ENCODE measurements at regions not wholly inside any gene's neighbourhood (a gene's known extent, or its start where the extent isn't known, plus 50 kb on each side); places are given as distances from the start of the nearest gene placed in this dataset.
A peak's percentile ranks its signal among the peaks of the same experiment; 100 is the strongest.

DNA sequence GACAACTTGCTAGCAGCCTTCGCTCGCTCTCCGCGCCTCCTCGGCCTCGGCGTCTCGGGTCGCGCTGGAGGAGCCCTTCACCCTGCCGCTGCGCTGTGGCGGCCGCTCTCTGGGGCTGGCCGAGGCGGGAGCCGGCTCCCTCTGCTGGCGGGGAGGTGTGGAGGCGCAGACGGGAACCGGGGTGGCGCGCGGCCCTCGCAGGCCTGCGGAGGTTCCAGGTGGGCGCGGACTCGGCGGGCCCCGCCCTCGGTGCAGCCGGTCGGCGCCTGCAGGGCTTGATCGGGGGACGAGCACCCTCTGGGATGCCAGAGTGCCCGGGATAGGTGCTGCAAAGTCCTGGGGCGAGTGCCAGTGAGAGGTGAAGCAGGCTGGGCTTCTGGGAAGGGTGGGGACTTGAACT is 989.9 kb downstream of the ROBO2 start:
- WGBS: 97% methylated on average over 39 of the region's 39 CpGs
- H3K14ac ChIP-seq (ENCODE audit: low read length in 2 of 2): no peak overlapping the region
- no peak overlapping the region for H2BK120ac ChIP-seq (ENCODE audit: low read depth, low read length)
- H3K9ac ChIP-seq (ENCODE audit: low read length): no peak overlapping the region
- no peaks in the 10 kb centered on the region for H3K9me3 ChIP-seq (ENCODE audit: control insufficient read depth, low read length)
- H3K4me1 ChIP-seq (ENCODE audit: control insufficient read depth, insufficient read depth, low read depth, low read length): no peaks in the 10 kb centered on the region
- H2BK5ac ChIP-seq (ENCODE audit: low read depth, low read length, poor library complexity, severe bottlenecking): no peak overlapping the region
- H4K8ac ChIP-seq (ENCODE audit: low read length): no peak overlapping the region
- H3K27me3 ChIP-seq (ENCODE audit: control insufficient read depth in 1 of 2, insufficient read depth in 1 of 2, low read length in 2 of 2): no peaks in the 10 kb centered on the region
- H4K91ac ChIP-seq (ENCODE audit: low read length): no peak overlapping the region
- no peak overlapping the region for H2AFZ ChIP-seq (ENCODE audit: low read depth, low read length)
- no peak overlapping the region for H3K27ac ChIP-seq (ENCODE audit: low read length, poor library complexity, severe bottlenecking)
- no peak overlapping the region for H3K4me2 ChIP-seq (ENCODE audit: low read length, poor library complexity, severe bottlenecking)
- no peaks in the 10 kb centered on the region for H3K79me1 ChIP-seq (replicated peaks; ENCODE audit: low read length, poor library complexity, severe bottlenecking)
- no peak for DNase-seq
- no peak overlapping the region for H3K23ac ChIP-seq (ENCODE audit: low read length in 2 of 2)
- H3K4ac ChIP-seq (ENCODE audit: low read depth in 1 of 2, low read length in 2 of 2): no peak overlapping the region
- no peak overlapping the region for H3K18ac ChIP-seq (ENCODE audit: low read depth in 1 of 2, low read length in 2 of 2)
- no peak overlapping the region for H3K4me3 ChIP-seq (ENCODE audit: insufficient read depth in 1 of 2, low read depth in 1 of 2, low read length in 2 of 2)
- H2BK15ac ChIP-seq (ENCODE audit: low read depth, poor library complexity, severe bottlenecking): no peak overlapping the region
- H2BK12ac ChIP-seq (ENCODE audit: low read length in 2 of 2): no peak overlapping the region
- H3K36me3 ChIP-seq (ENCODE audit: control insufficient read depth in 1 of 2, insufficient read depth in 2 of 2, low read depth in 1 of 2, low read length in 2 of 2): peaks cover 0 to 4% of the 10 kb centered on the region in 2 experiments
- H2AK5ac ChIP-seq (ENCODE audit: low read length, severe bottlenecking): no peak overlapping the region

DNA sequence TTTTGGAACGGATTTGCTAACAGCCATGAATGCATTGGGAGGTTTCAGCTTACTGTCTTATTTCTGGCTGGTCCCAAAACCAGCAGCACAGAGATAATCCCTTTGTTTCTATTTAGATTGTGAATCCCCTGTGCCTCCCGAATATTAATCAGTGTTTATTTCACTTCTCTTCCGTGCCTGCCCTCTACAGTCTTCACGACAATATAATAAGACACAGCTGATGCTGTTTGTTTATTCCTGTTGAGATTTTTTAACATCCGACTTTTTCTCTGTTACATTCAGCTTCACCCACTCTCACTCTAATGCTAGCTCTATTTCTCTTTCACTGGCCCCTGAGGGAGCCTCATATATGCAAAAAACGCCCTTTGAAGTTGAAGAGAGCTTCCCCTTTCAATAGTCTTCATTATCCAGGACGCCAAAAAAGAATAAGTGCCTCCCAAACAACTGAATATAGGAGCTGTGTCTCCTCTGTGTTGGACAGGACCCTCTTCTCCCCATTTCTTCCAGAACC is 995.3 kb downstream of the ROBO2 start:
- Histone ChIP-seq H3K27me3 (ENCODE audit: control insufficient read depth in 1 of 2, insufficient read depth in 1 of 2, low read length in 2 of 2) (peaks cover 0 to 7% of the 10 kb centered on the region in 2 experiments), H3K14ac (ENCODE audit: low read length in 2 of 2) (no peak overlapping the region), H3K36me3 (ENCODE audit: control insufficient read depth in 1 of 2, insufficient read depth in 2 of 2, low read depth in 1 of 2, low read length in 2 of 2) (no peaks in the 10 kb centered on the region), H3K9ac (ENCODE audit: low read length) (no peak overlapping the region), H4K8ac (ENCODE audit: low read length) (no peak overlapping the region), H2BK120ac (ENCODE audit: low read depth, low read length) (no peak overlapping the region), H3K79me1 (replicated peaks; ENCODE audit: low read length, poor library complexity, severe bottlenecking) (no peaks in the 10 kb centered on the region), H3K18ac (ENCODE audit: low read depth in 1 of 2, low read length in 2 of 2) (no peak overlapping the region), H3K4me2 (ENCODE audit: low read length, poor library complexity, severe bottlenecking) (no peak overlapping the region), H3K4ac (ENCODE audit: low read depth in 1 of 2, low read length in 2 of 2) (no peak overlapping the region), H2BK12ac (ENCODE audit: low read length in 2 of 2) (no peak overlapping the region), H3K4me3 (ENCODE audit: insufficient read depth in 1 of 2, low read depth in 1 of 2, low read length in 2 of 2) (no peak overlapping the region), H2AK5ac (ENCODE audit: low read length, severe bottlenecking) (no peak overlapping the region), H4K91ac (ENCODE audit: low read length) (no peak overlapping the region), H2BK5ac (ENCODE audit: low read depth, low read length, poor library complexity, severe bottlenecking) (no peak overlapping the region), H3K4me1 (ENCODE audit: control insufficient read depth, insufficient read depth, low read depth, low read length) (no peaks in the 10 kb centered on the region), H3K23ac (ENCODE audit: low read length in 2 of 2) (no peak overlapping the region), H3K9me3 (ENCODE audit: control insufficient read depth, low read length) (no peaks in the 10 kb centered on the region), H2BK15ac (ENCODE audit: low read depth, poor library complexity, severe bottlenecking) (no peak overlapping the region), H2AFZ (ENCODE audit: low read depth, low read length) (no peak overlapping the region), H3K27ac (ENCODE audit: low read length, poor library complexity, severe bottlenecking) (no peak overlapping the region)
- 24% methylated on average over 6 of the region's 7 CpGs for WGBS
- peak; percentile 15 for DNase-seq

DNA sequence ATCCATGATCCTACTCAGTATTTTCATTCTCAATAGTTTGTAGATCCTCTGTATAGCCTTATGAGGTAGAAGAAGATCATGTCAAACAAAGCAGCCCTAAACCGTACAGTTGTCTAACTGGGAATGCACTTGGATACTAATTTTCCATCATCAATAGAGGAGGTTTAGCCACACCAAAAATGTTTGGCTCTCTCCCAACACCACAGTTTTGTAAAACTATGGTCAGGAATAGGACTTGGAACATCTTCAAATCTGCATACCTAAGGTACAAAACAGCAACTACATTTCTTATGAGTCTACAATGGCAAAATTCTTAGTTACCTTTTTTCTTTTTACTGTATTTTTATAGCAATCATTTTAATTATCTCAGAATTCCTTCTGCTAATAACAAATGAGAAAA is 1001.6 kb downstream of the ROBO2 start:
- no peak overlapping the region for H2BK15ac ChIP-seq (ENCODE audit: low read depth, poor library complexity, severe bottlenecking)

DNA sequence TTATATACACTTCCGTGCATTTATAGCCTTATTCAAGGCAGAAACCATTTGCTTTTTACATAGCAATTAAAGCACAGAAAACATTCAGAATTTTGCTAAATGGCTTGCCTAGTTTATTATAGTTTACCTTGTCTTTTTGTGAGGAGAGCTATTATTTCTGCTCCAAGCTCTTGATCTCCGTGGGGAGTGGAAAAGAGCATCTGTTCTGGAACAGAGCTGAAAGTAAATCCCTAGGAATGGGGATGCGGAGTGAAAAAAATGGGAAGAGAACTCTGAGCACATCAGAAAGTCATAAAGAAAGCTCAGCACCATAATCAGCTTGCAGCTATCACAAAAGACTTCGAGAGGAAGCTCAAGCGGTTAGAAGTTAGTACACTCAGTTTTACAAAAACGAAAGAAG is 1006.7 kb downstream of the ROBO2 start:
- H2AFZ ChIP-seq (ENCODE audit: low read depth, low read length): no peak overlapping the region
- no peak overlapping the region for H2BK120ac ChIP-seq (ENCODE audit: low read depth, low read length)
- H3K27ac ChIP-seq (ENCODE audit: low read length, poor library complexity, severe bottlenecking): no peak overlapping the region
- no peak overlapping the region for H2BK5ac ChIP-seq (ENCODE audit: low read depth, low read length, poor library complexity, severe bottlenecking)
- H3K9ac ChIP-seq (ENCODE audit: low read length): no peak overlapping the region
- H3K4ac ChIP-seq (ENCODE audit: low read depth in 1 of 2, low read length in 2 of 2): no peak overlapping the region
- H3K36me3 ChIP-seq (ENCODE audit: control insufficient read depth in 1 of 2, insufficient read depth in 2 of 2, low read depth in 1 of 2, low read length in 2 of 2): no peaks in the 10 kb centered on the region
- no peaks in the 10 kb centered on the region for H3K9me3 ChIP-seq (ENCODE audit: control insufficient read depth, low read length)
- H3K14ac ChIP-seq (ENCODE audit: low read length in 2 of 2): no peak overlapping the region
- no peak overlapping the region for H4K91ac ChIP-seq (ENCODE audit: low read length)
- H2BK15ac ChIP-seq (ENCODE audit: low read depth, poor library complexity, severe bottlenecking): no peak overlapping the region
- no peaks in the 10 kb centered on the region for H3K79me1 ChIP-seq (replicated peaks; ENCODE audit: low read length, poor library complexity, severe bottlenecking)
- 92% methylated on average over 6 of the region's 6 CpGs for WGBS
- no peak for DNase-seq
- H3K4me3 ChIP-seq (ENCODE audit: insufficient read depth in 1 of 2, low read depth in 1 of 2, low read length in 2 of 2): no peak overlapping the region
- no peak overlapping the region for H3K4me2 ChIP-seq (ENCODE audit: low read length, poor library complexity, severe bottlenecking)
- H3K23ac ChIP-seq (ENCODE audit: low read length in 2 of 2): no peak overlapping the region
- peaks cover 2% of the 10 kb centered on the region for H3K4me1 ChIP-seq (ENCODE audit: control insufficient read depth, insufficient read depth, low read depth, low read length)
- H4K8ac ChIP-seq (ENCODE audit: low read length): no peak overlapping the region
- no peaks in the 10 kb centered on the region for H3K27me3 ChIP-seq (ENCODE audit: control insufficient read depth in 1 of 2, insufficient read depth in 1 of 2, low read length in 2 of 2)
- H2BK12ac ChIP-seq (ENCODE audit: low read length in 2 of 2): no peak overlapping the region
- H3K18ac ChIP-seq (ENCODE audit: low read depth in 1 of 2, low read length in 2 of 2): no peak overlapping the region
- H2AK5ac ChIP-seq (ENCODE audit: low read length, severe bottlenecking): no peak overlapping the region

More for the DNA sequence above, 1001.6 kb downstream of the ROBO2 start:
- Histone ChIP-seq H3K23ac (ENCODE audit: low read length in 2 of 2) (no peak overlapping the region), H3K9me3 (ENCODE audit: control insufficient read depth, low read length) (no peaks in the 10 kb centered on the region), H4K8ac (ENCODE audit: low read length) (no peak overlapping the region), H3K4me3 (ENCODE audit: insufficient read depth in 1 of 2, low read depth in 1 of 2, low read length in 2 of 2) (no peak overlapping the region), H3K27me3 (ENCODE audit: control insufficient read depth in 1 of 2, insufficient read depth in 1 of 2, low read length in 2 of 2) (peaks cover 0 to 4% of the 10 kb centered on the region in 2 experiments), H2AK5ac (ENCODE audit: low read length, severe bottlenecking) (no peak overlapping the region), H3K18ac (ENCODE audit: low read depth in 1 of 2, low read length in 2 of 2) (no peak overlapping the region), H3K79me1 (replicated peaks; ENCODE audit: low read length, poor library complexity, severe bottlenecking) (no peaks in the 10 kb centered on the region), H3K4me1 (ENCODE audit: control insufficient read depth, insufficient read depth, low read depth, low read length) (no peaks in the 10 kb centered on the region), H2BK12ac (ENCODE audit: low read length in 2 of 2) (no peak overlapping the region), H3K14ac (ENCODE audit: low read length in 2 of 2) (no peak overlapping the region), H3K36me3 (ENCODE audit: control insufficient read depth in 1 of 2, insufficient read depth in 2 of 2, low read depth in 1 of 2, low read length in 2 of 2) (no peaks in the 10 kb centered on the region), H2BK5ac (ENCODE audit: low read depth, low read length, poor library complexity, severe bottlenecking) (no peak overlapping the region), H3K9ac (ENCODE audit: low read length) (no peak overlapping the region), H3K4ac (ENCODE audit: low read depth in 1 of 2, low read length in 2 of 2) (no peak overlapping the region), H4K91ac (ENCODE audit: low read length) (no peak overlapping the region), H3K27ac (ENCODE audit: low read length, poor library complexity, severe bottlenecking) (no peak overlapping the region), H3K4me2 (ENCODE audit: low read length, poor library complexity, severe bottlenecking) (no peak overlapping the region), H2AFZ (ENCODE audit: low read depth, low read length) (no peak overlapping the region), H2BK120ac (ENCODE audit: low read depth, low read length) (no peak overlapping the region)
- WGBS: 100% methylated on average over 1 of the region's 1 CpG
- DNase-seq: no peak
